Adipocyte (in vitro differentiated cells): ENCODE measurements at regions not wholly inside any gene's neighbourhood (a gene's known extent, or its start where the extent isn't known, plus 50 kb on each side); places are given as distances from the start of the nearest gene placed in this dataset.

Experiments used
- DNase-seq: peaks from one replicate; pipeline ENCODE4 v3.0.0-alpha.2; 2015; ENCODE audit warnings: low read depth
- H3K27me3 ChIP-seq: replicated peaks from 2 replicates; pipeline ENCODE4 v1.7.0; 2013; ENCODE audit warnings: mild to moderate bottlenecking, low read length, moderate library complexity; ENCODE audit not compliant: control insufficient read depth, insufficient read depth
- H3K36me3 ChIP-seq: 2 replicates; pipeline ENCODE4 v1.7.0; 2013; ENCODE audit warnings: low read length, mild to moderate bottlenecking, moderate library complexity; ENCODE audit not compliant: control insufficient read depth, insufficient read depth, severe bottlenecking
- H3K4me1 ChIP-seq: 2 replicates; pipeline ENCODE4 v1.7.0; 2013; ENCODE audit warnings: mild to moderate bottlenecking, low read length, moderate library complexity; ENCODE audit not compliant: control insufficient read depth, insufficient read depth
- H3K4me3 ChIP-seq: 2 replicates; pipeline ENCODE4 v1.7.0; 2013; ENCODE audit warnings: mild to moderate bottlenecking, low read length, moderate library complexity
- H3K9ac ChIP-seq: 2 replicates; pipeline ENCODE4 v1.7.0; 2013; ENCODE audit warnings: mild to moderate bottlenecking, low read length, moderate library complexity
- H3K9me3 ChIP-seq: 2 replicates; pipeline ENCODE4 v1.7.0; 2013; ENCODE audit warnings: mild to moderate bottlenecking, low read length, moderate library complexity; ENCODE audit not compliant: control insufficient read depth

DNA sequence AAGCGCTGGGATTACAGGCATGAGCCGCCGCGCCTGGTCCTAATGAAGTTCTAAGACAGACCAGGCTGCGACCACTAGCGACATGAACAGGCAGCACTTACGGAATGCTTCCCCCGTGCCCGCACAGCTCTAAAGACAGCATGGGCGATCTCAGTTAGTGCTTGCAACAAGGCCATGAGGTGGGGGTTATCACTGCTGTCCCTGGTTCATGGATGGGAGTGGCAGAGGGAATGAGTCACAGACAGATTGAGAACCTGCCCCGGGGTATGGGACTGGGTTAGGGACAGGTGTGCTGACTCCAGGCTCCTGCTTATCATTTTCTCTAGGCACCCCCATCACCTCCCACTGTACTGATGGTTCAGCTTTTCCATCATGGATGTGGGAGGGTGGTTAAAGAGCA, 160.9 kb downstream of the VRK1 start:
- no peak overlapping the region for H3K9ac ChIP-seq
- peaks cover 4% of the 10 kb centered on the region for H3K9me3 ChIP-seq
- H3K27me3 ChIP-seq: peaks cover 4% of the 10 kb centered on the region
- no peaks in the 10 kb centered on the region for H3K36me3 ChIP-seq
- no peaks in the 10 kb centered on the region for H3K4me1 ChIP-seq
- no peak for DNase-seq
- H3K4me3 ChIP-seq: no peak overlapping the region

GRCh38 chr14:96959992-96960391, 162.8 kb downstream of the VRK1 start:
- no peak overlapping the region for H3K4me3 ChIP-seq
- no peak for DNase-seq
- H3K27me3 ChIP-seq: peaks cover 4% of the 10 kb centered on the region
- H3K9me3 ChIP-seq: peaks cover 4% of the 10 kb centered on the region
- no peaks in the 10 kb centered on the region for H3K4me1 ChIP-seq
- H3K36me3 ChIP-seq: no peaks in the 10 kb centered on the region
- no peak overlapping the region for H3K9ac ChIP-seq

- no peak overlapping the region for H3K9ac ChIP-seq
- H3K27me3 ChIP-seq: peaks cover 4% of the 10 kb centered on the region
- peaks cover 4% of the 10 kb centered on the region for H3K9me3 ChIP-seq
- no peaks in the 10 kb centered on the region for H3K4me1 ChIP-seq
- no peaks in the 10 kb centered on the region for H3K36me3 ChIP-seq
- no peak for DNase-seq
- no peak overlapping the region for H3K4me3 ChIP-seq
Measured at GRCh38 chr14:96960598-96961116, 163.5 kb downstream of the VRK1 start.

GRCh38 chr14:96961895-96962294, 164.7 kb downstream of the VRK1 start:
- DNase-seq: no peak
- H3K27me3 ChIP-seq: peaks cover 4% of the 10 kb centered on the region
- no peaks in the 10 kb centered on the region for H3K4me1 ChIP-seq
- H3K4me3 ChIP-seq: no peak overlapping the region
- peaks cover 9% of the 10 kb centered on the region for H3K9me3 ChIP-seq
- no peaks in the 10 kb centered on the region for H3K36me3 ChIP-seq
- H3K9ac ChIP-seq: no peak overlapping the region

- Histone ChIP-seq H3K36me3 (no peaks in the 10 kb centered on the region), H3K9me3 (peaks cover 11% of the 10 kb centered on the region)
- no peak for DNase-seq
Measured at GRCh38 chr14:96962337-96962736, 165.2 kb downstream of the VRK1 start.

DNA sequence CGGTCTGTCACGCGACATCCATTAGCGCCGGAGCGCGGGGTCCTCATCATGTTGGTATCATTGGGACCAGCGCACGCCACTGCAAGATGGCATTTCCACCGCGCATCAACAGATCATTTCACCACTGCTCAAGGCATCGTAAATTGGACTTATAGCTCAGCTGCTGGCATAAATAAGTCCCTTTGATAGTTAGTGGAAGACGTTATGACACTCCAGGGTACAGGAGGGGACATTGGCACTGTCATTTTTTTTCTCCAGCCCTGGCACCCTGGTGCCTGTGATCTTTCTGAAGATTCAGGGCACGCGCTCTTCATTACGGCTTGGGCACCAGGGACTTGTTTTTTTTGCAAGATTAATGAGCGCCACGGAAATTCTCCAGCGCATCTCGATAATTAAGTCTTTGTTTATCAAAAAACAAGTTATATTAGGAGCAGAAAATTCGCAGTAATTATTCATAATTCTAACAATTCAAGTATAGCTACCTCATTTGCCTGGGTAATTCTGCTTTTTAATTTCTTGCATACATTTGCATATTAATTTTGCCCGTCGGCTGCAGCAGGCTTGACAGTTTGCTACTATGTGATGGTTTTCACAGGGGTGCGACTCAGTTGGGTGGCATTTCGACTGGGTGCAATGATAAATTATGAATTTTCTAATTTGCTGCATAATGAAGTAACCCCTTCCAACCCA, 167.7 kb downstream of the VRK1 start:
- Histone ChIP-seq H3K4me1 (no peaks in the 10 kb centered on the region), H3K27me3 (no peaks in the 10 kb centered on the region), H3K9ac (no peak overlapping the region), H3K36me3 (no peaks in the 10 kb centered on the region), H3K9me3 (peaks cover 18% of the 10 kb centered on the region), H3K4me3 (no peak overlapping the region)
- DNase-seq: no peak

More at GRCh38 chr14:96962337-96962736, 165.2 kb downstream of the VRK1 start:
- Histone ChIP-seq H3K4me3 (no peak overlapping the region), H3K9ac (no peak overlapping the region), H3K27me3 (peaks cover 4% of the 10 kb centered on the region), H3K4me1 (no peaks in the 10 kb centered on the region)

- H3K9me3 ChIP-seq: peaks cover 18% of the 10 kb centered on the region
- no peak for DNase-seq
- H3K4me1 ChIP-seq: no peaks in the 10 kb centered on the region
- no peak overlapping the region for H3K4me3 ChIP-seq
- no peaks in the 10 kb centered on the region for H3K36me3 ChIP-seq
- no peak overlapping the region for H3K9ac ChIP-seq
- H3K27me3 ChIP-seq: no peaks in the 10 kb centered on the region
Measured at GRCh38 chr14:96965885-96966595, 168.9 kb downstream of the VRK1 start.

GRCh38 chr14:96975116-96975515, 177.9 kb downstream of the VRK1 start:
- no peaks in the 10 kb centered on the region for H3K36me3 ChIP-seq
- H3K27me3 ChIP-seq: no peaks in the 10 kb centered on the region
- DNase-seq: no peak
- H3K4me1 ChIP-seq: no peaks in the 10 kb centered on the region
- H3K4me3 ChIP-seq: no peak overlapping the region
- no peak overlapping the region for H3K9ac ChIP-seq
- H3K9me3 ChIP-seq: peaks cover 14% of the 10 kb centered on the region

DNA sequence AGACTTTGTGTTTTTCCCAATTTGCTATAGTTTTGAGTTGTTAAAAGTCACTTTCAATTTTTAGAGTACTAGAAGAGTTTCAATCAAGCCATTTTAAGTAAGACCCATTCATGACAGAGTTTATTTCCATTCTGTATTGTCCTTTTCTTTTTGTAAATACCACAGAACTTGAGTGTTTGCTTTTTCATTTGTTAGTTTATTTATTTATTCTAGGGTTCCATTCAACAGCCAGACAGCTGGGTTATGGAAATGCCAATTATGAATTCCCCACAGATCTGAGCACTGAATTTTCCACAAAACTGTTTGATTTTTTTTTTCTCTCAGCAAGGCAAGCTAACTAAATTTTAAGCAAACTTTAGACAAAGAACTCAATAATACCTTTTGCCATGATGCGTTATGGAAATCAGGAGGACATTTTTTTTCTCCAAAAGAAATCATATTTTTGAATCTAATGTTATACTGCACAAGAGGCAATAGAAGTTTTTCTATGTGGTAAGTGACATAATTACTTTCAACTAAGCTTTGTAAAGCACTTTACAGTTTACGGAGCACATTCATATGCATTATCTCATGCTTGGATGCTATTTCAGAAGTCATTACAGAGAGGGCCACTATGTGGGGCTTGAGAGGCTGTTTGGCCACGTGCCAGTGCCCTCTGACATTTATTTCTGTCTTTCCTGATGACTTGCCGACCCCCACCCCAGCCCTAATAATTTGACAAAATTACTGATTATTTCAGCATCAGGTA, 181.5 kb downstream of the VRK1 start:
- DNase-seq: no peak
- no peaks in the 10 kb centered on the region for H3K27me3 ChIP-seq
- no peak overlapping the region for H3K9ac ChIP-seq
- no peaks in the 10 kb centered on the region for H3K36me3 ChIP-seq
- no peak overlapping the region for H3K4me3 ChIP-seq
- H3K4me1 ChIP-seq: no peaks in the 10 kb centered on the region
- peaks cover 25% of the 10 kb centered on the region for H3K9me3 ChIP-seq

GRCh38 chr14:96979611-96980074, 182.5 kb downstream of the VRK1 start:
- DNase-seq: no peak
- no peaks in the 10 kb centered on the region for H3K36me3 ChIP-seq
- H3K4me1 ChIP-seq: no peaks in the 10 kb centered on the region
- H3K9ac ChIP-seq: no peak overlapping the region
- H3K4me3 ChIP-seq: no peak overlapping the region
- H3K27me3 ChIP-seq: no peaks in the 10 kb centered on the region
- peaks cover 25% of the 10 kb centered on the region for H3K9me3 ChIP-seq

- DNase-seq: no peak
- Histone ChIP-seq H3K4me1 (no peaks in the 10 kb centered on the region), H3K4me3 (no peak overlapping the region), H3K36me3 (no peaks in the 10 kb centered on the region), H3K9me3 (peaks cover 19% of the 10 kb centered on the region), H3K9ac (no peak overlapping the region), H3K27me3 (no peaks in the 10 kb centered on the region)
Measured at GRCh38 chr14:96980835-96981234, 183.7 kb downstream of the VRK1 start.
